A204.1 (cell line): ENCODE measurements at regions not wholly inside any gene's neighbourhood (a gene's known extent, or its start where the extent isn't known, plus 50 kb on each side); places are given as distances from the start of the nearest gene placed in this dataset.
"Not testable (repeated sequence)": the region's sequence is repeated elsewhere in the genome, so short reads cannot be mapped to it uniquely, and the experiment has no call there.

Experiments used
- FAIRE-seq: peaks from 2 replicates; lab custom pipeline; 2012; peaks lifted over from hg19 to GRCh38; lab: Jason Lieb, UNC

DNA sequence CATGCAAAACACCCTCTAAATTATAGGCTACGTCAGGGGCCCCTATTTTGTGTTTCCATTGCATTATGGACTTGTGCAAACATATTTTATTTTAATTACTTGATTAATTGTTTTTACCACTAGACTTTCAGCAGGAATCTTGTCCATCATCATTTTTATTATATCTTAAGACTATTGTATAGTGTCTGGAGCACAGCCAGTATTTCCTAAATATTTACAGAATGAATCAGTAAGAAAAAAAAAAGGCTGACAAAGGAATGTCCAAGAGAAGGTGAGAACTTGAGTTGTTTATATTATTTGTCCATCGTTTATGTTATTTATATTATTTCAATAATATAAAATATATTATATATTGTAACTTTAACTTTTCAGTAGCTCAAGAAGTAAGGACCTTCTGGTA lies 664.7 kb downstream of the SLC6A15 start:
- no peak for FAIRE-seq

DNA sequence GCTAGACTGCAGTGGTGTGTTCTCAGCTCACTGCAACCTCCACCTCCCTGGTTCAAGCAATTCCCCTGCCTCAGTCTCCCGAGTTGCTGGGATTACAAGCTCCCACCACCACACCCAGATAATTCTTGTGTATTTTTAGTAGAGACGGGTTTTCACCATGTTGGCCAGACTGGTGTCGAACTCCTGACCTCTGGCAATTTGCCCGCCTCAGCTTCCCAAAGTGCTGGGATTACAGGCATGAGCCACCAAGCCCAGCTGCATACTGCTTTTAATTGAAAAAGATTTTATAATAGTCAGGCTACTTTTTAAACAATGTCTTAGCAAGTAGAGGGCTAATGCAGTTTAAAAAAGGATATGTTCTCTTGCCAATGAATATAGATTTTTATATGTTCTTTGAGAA lies 668.9 kb downstream of the SLC6A15 start:
- FAIRE-seq = no peak

DNA sequence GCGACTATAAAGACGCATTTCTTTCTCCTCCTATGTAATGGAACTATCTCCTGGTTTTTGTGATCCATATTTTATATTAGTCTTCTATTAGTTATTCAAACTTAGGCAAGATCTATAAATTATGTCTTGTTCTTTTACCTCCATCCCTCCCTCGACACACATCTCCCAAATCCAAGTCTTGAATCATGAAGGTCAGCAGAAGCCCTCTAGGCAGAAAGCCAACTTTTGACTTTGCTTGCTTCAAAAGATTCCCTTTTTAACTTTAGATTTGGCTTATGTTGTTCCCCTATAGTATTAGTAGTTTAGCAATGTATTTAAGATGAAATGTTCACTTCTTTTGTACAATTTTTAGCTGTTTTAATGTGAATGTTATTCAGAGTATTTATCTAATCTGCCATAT lies 689.8 kb downstream of the SLC6A15 start:
- FAIRE-seq = no peak

DNA sequence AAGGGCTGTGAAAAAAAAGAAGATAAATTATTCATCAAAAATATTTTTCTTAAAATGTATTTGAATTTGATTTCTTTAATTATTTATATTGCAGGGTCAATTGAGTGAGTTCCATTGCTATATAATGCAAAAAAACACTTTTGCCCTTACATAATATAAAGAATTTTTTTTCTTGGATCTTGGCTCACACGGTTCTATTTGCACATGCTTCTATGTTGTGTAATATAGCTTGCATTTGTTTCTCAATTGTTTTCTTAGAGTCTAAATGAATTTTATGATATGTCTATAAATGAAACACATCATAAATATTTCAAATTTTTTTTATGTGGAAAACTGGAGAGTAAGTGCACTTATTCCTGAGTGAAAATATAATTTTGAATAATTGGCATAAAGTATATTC lies 694.2 kb downstream of the SLC6A15 start:
- no peak for FAIRE-seq

DNA sequence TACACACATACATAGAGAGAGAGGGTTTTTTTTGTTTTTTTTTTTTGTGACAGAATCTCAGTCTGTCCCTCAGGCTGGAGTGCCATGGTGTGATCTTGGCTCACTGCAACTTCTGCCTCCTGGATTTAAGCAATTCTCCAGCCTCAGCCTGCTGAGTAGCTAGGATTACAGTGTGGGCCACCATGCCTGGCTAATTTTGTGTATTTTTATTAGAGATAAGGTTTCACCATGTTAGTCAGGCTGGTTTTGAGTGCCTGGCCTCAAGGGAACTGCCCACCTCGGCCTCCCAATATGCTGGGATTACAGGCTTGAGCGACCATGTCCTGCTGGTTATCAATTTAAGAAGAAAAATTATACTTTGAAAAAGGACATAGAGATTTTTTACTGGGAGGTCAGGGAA lies 710.6 kb downstream of the SLC6A15 start:
- FAIRE-seq = no peak

DNA sequence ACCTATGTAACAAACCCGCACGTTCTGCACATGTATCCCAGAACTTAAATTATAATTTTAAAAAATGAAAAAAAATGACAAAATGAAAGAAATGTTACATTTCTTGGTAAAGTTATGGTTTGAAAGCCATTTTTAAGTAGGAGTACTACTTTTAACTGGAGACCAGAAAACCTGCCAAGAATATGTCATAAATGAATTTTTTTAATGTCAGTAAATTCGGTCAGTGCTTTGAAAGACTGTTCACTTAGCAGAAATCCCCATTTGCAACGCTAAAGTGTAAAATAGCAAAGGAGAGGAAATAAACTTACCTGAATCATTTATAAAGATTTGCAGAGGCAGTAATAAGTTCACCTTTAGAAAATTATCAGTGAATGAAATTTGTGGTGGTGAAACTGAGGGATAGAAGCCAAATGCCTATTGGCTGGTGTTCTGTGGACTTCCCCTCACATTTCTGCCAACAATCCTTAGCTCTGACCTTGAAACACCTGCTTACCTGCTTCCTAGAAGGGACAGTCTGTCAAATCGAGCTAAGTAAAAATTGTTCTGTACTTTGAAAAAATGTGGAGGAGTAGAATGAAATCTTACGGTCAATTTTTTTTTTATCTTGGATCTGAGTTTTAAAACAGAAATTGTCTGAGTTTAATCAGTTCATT lies 714.2 kb downstream of the SLC6A15 start:
- no peak for FAIRE-seq

DNA sequence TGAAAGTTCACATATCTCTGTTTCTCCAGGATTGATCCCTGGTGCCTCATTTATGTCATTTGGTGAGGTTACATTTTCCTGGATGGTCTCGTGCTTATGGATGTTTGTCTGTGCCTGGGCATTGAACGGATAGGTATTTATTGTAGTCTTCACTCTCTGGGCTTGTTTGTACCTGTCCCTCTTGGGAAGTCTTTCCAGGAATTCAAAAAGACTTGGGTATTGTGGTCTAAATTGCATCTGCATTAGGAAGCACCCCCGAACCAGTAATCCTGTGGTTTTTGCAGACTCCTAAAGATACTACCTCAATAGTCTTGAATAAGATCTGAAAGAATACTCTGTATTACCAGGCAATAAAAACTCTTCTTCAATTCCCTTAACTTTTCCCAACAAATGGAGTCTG lies 720.8 kb downstream of the SLC6A15 start:
- no peak for FAIRE-seq

DNA sequence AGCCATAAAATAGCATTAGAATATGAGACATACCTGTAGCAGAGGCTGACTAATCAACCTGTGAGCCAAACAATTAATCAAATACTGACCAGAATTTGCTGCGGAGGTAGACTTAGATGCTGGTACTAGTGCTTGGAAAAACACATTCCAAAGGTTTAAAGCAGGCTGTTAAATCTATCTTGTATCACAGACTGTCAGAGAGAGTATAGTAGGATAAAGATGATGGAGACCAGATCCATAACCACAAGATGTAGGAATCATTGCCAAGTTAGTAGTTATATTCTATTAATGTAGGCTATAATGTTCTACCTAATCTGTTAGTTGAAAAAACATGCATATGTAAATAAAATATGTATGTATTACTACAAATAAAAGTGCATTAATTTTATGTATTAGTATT lies 726.2 kb downstream of the SLC6A15 start:
- FAIRE-seq = no peak

DNA sequence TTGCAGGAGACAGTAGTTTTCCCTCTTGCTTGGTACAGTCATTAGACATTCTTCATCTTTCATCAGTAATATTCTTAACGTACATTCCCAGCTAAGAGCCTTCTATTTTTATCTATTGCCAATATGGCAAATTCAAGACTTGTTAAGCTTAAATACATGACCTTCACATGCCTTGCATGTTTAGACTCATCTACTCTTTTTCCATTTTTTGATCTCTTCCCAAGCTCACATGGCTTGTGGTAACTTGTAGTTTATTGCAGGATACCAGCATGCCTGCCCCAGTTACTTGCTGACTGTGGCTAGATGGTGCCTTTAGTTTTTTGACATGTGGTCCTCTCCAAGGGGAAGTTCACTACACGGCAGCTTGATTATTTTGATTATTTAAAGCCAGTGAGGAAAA lies 729.0 kb downstream of the SLC6A15 start:
- no peak for FAIRE-seq

DNA sequence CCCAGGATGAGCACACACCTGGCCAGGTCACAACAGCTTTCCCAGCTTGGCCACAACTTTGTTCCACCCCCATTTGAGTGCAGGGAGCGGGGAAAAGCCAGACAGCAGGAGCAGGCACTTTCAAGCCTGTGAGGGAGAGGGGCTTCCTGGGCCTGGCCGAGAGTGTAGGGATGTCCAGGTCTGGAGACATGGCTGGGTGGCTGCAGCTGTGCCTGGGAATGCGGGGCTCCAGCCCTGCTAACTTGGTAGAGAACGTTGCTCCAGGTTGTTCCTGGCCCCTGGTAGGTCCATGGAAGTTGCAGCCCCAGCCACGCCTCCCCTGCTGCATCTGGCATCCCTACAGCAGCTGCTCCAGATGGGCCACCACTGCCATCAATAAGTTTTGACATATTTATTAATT lies 738.5 kb downstream of the SLC6A15 start:
- no peak for FAIRE-seq

DNA sequence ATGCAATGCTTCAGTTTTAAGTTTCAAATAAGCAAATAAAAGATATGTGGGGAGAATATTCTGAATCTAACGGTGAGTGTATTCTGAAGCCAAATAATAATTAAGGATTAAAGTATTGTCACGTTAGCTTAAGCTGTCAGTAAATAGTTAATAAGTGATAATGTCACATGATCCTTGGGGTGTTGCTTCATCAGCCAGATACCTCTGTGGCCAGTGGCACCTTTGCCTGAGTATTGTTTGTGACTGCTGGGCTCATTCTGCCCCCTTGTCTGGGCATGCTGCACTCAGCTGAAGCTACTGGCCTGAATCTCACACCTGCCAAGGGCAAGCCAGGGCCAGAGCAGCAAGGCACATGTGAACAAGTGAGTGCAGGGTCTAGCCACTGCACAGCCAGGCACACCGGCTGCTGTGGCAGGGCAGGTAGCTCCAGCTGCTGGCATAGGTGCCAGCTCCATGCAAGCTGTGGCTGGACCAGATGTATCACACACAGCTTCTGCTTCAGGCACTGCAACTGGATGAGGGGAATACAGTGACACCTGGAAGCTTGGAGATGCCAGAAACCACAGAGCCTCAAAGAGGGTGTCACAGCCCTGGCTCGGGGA lies 739.7 kb downstream of the SLC6A15 start:
- FAIRE-seq = no peak

DNA sequence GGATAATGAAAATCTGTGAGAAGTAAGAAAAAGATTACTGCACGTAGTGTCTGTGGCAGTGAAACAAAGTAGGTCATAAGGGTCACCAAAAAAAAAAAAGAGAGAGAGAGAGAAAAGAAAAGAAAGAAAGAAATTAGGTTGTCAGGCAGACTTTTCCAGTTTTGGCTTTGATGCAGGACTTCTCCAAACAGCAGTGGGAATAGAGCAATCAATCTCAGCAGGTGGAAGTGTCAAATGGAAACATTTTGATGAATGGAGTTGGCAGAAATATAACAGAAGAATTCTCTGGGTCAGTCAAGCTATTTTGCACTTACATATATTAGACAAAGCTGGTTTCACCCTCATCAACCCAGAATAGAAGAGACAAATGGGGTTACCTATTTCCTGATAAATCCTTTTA lies 745.8 kb downstream of the SLC6A15 start:
- FAIRE-seq = no peak

DNA sequence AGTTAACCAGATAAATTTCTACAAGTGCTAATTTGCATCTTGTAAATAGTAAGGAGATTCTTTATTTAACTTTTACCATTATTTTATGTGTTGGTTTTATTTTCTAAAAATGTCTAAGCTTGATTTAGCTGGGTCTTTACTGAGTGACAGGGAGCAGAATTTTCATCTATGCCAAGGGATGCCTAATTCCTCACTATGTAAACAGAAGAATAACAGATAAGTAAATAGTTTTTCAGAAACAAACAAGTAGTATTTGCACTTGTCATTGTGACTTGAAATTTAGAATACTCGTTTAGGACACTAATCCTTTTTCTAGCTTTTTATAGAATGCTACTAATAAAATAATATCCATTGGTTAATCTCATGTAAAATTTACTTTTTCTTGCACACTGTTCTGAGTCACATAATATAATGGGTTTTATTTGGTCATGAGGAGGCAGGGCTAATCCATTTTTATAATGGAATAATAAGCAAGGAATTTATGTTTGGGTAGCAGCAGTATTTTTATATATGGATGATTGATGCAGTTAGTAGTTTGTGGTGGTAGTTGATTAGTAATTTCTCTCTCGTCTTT lies 746.5 kb downstream of the SLC6A15 start:
- FAIRE-seq = no peak

DNA sequence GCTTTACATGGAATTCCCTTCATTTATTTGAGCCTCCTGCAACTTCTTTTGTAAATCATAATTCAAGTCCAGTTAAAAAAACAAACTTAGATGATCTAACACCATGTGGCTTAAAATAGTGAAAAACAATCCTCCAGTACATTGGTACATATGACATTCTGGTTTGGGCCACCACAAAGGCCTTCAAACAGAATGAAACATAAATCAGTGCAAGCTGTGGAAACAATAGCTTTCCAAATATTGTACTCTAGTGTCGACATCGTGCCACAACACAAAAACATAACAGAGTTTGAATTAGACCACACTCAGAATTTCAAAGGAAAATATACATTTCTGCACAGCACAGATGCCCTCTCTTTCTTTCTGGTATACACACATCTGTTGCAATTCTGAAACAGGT lies 751.3 kb downstream of the SLC6A15 start:
- FAIRE-seq = no peak

DNA sequence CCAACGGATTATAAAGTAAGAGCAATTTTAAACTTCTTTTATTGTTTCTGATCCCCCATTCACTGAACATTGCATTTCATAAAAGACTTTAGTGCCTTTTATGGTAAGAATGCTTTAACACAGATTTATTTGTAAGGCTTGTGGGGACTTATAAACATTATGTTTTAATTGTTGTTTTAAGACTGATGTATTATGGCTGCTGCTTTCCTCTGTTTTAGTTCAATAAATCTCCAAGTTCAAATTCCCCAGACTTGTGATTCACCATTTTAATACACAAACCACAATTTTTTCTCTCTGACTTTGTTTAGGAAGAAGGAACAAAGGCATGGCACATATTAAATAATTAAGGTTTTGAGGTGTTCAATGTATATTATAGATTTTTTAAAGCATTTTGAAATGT lies 753.3 kb downstream of the SLC6A15 start:
- no peak for FAIRE-seq

DNA sequence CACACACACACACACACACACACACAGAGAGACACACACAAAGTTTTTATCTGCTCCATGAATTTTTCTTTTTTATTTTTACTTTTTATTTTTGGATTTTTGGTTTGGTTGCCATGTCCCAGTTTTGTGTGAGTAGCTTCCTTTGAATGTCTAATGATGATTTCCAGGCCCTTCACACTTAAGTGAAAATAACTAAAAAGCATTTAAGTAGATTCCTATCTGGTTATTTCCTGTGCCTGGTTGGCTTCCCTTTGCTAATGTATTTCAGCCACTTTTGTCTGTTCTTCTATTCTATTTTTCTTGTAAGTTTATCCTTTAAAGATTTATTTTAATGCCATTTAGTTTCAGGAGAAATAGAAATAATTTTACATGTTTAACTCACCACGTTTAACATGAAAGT lies 755.4 kb downstream of the SLC6A15 start:
- FAIRE-seq = no peak

DNA sequence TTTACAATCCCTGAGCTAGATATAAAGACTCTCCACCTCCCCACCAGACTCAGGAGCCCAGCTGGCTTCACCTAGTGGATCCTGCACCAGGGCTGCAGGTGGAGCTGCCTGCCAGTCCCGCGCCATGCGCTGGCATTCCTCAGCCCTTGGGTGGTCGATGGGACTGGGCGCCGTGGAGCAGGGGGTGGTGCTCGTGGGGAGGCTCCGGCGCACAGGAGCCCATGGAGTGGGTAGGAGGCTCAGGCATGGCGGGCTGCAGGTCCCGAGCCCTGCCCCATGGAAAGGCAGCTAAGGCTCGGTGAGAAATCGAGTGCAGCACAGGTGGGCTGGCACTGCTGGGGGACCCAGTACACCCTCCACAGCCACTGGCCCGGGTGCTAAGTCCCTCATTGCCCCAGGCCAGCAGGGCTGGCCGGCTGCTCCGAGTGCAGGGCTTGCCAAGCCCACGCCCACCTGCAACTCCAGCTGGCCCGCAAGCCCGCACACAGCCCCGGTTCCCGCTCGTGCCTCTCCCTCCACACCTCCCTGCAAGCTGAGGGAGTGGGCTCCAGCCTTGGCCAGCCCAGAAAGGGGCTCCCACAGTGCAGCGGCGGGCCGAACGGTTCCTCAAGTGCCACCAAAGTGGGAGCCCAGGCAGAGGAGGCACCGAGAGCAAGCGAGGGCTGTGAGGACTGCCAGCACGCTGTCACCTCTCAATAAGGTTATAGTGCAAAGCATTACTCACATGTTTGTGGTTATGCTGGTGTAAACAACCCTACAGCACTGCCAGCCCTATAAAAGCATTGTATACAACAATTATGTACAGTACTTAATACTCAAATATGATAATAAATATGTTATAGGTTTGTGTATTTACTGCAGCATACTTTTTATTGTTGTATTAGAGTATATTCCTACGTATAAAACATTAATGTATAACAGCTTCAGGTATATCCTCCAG lies 757.3 kb downstream of the SLC6A15 start:
- not testable (repeated sequence) for FAIRE-seq

DNA sequence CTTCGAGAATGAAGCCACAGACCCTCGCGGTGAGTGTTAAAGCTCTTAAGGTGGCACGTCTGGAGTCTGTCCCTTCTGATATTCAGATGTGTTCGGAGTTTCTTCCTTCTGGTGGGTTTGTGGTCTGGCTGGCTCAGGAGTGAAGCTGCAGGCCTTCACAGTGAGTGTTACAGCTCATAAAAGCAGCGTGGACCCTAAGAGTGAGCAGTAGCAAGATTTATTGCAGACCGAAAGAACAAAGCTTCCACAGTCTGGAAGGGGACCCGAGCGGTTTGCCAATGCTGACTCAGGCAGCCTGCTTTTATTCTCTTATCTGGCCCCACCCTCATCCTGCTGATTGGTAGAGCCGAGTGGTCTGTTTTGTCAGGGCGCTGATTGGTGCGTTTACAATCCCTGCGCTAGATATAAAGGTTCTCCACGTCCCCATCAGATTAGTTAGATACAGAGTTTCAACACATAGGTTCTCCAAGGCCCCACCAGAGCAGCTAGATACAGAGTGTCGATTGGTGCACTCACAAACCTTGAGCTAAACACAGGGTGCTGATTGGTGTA lies 758.1 kb downstream of the SLC6A15 start:
- not testable (repeated sequence) for FAIRE-seq

DNA sequence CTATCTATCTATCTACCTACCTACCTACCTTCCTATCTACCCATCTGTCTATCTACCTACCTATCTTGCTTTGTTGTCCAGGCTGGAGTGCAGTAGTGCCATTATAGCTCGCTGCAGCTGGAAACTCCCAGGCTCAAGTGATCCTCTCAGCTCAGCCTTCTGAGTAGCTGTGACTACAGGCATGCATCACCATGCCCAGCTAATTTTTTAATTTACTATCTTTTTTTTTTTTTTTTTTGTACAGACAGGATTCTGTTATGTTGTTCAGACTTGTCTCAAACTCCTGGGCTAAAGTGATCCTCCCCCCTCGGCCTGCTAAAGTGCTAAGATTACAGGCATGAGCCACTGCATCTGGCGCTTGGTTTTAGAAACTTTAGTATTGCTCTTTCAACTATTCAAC lies 762.4 kb downstream of the SLC6A15 start:
- FAIRE-seq = no peak

DNA sequence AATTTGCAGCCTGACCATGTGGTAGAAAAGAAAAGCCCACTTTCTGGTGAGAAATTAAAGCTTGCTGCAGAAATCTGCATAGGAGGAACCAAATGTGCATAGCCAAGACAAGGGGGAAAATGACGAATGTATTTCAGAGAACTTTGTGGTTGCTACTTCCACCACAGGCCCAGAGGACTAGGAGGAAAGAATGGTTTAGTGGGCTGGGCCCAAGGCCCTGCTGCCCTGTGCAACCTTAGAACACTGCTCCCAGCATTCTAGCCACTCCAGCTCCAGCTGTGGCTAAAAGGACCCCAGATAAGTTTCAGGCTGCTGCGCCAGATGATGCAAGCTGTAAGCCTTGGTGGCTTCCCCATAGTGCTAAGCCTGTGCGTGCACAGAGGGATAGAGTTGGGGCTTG lies 764.3 kb downstream of the SLC6A15 start:
- FAIRE-seq = no peak

DNA sequence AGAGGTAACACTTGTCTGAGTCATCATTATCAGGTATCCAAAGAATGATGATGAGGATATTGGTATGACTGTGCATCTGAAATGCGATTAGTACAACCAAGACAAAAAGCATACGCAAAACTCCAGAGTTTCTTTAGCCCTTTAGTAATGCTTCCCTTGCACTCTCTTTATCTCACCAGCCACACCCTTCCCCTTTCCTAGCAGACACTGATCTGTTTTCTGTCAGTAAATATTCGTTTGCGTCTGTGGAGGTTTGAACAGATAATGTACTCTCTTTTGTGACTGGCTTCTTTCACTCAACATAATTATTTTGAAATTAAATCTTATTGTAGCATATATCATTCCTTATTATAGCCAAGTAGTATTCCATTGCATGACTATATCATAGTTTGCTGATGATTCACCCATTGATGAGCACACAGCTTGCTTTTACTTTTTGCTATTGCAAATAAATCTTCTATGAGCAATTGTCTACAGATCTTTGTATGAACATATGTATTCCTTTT lies 775.7 kb downstream of the SLC6A15 start:
- no peak for FAIRE-seq

DNA sequence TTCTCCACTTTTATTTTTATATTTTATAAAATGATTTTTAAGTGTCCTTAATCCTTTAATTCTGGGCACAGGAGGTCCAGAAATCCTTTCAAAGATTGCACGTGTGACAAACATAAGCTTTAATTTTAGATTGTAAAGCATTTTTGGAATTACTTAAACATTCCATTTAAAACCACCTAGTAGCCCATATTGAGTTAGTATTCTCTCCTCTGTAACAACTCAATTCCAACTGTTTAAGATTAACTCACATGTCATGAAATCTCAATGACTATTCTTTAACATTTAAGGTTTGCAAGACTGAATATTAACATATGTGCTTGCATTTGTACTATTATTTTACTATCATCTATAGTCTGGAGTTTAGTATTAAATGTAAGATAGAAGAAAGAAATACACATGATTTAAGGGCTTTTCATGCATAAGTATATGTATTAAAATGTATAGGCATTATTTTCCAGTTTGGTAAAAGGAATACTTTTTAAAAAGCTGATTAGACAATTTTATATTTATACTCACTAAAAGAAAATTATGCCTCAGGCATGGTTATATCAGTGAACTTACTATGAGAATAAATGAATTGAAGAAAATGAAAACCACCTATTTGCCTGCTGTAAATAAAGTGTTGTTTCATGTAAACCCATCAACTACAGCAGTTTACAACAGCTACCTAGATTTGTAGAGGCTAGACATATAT lies 776.9 kb downstream of the SLC6A15 start:
- FAIRE-seq = no peak
